Activated T-helper 1 cell treated with Interleukin-2 at 50 U/mL for 16 hours (primary cell): ENCODE measurements at regions not wholly inside any gene's neighbourhood (a gene's known extent, or its start where the extent isn't known, plus 50 kb on each side); places are given as distances from the start of the nearest gene placed in this dataset.
"Not testable (repeated sequence)": the region's sequence is repeated elsewhere in the genome, so short reads cannot be mapped to it uniquely, and the experiment has no call there.

ENCODE experiments used
- DNase-seq: peaks from one replicate; pipeline ENCODE4 v3.0.0-alpha.2; 2020; ENCODE audit warnings: low read depth

DNA sequence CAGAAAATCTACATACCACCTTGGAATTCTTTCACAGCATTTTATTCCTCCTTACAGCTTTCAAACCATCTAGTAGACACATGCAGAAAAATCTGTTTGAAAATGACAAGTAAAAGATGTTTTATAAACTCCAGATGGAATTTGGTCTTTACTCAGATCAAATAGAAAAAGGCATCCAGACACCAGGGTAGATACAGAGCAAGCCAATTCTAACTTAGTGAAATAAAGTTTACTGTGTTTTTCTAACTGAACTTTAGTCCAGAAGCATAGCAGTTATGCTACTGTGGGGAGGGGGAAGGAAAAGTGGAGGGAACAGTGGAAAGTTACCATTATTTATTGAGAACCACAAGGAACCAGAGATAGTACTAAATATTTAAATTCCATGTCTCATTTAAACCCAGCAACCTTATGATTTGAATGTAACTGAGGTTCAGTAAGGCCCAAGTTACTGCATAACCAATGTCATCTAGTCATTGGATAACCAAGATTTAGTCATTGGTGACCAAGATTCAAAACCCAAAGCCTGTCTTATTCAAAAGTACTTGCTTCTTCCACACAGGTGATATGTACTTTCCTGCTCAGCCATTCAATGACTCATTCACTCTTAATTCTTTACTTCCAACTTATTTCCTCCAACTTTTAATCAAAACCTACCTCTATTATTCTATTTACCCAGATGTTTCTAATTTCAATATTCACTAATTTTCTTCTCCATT lies 57.7 kb downstream of the RAD51AP2 start:
- no peak for DNase-seq

DNA sequence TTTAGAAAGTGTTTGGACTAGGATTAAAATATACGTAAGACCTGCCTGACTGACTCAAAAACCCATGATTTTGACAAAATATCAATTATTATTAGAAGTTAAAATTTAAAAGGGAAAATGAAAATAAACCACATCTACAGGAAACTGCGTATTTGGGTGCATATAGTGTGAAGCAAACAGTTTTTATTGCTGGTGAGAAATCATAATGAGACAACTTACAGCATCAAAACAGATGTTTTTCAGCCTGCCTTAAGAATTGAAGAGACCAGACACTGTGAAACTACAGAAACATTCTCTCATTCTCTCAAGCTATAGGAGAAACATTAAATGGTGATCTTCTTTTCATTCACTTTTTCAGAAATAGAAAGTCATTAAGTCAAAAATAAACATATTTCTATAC lies 62.9 kb downstream of the RAD51AP2 start:
- DNase-seq: no peak

DNA sequence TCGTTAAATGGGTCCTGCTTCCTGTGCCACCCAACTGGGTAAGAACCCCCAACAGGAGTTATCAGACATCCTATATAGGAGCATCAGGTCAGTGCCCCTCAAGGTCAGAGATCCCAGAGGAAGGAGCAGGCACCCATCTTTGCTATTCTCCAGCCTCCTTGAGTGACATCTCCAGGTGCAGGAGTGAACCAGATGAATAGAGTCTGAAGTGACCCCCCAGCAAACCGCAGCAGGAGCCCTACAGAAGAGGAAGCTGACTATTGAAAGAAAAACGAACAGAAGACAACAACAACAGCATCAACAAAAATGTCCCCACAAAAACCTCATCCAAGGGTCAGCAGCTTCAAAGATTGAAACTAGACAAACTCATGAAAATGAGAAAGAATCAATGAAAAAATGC lies 72.0 kb downstream of the RAD51AP2 start:
- DNase-seq: not testable (repeated sequence)

DNA sequence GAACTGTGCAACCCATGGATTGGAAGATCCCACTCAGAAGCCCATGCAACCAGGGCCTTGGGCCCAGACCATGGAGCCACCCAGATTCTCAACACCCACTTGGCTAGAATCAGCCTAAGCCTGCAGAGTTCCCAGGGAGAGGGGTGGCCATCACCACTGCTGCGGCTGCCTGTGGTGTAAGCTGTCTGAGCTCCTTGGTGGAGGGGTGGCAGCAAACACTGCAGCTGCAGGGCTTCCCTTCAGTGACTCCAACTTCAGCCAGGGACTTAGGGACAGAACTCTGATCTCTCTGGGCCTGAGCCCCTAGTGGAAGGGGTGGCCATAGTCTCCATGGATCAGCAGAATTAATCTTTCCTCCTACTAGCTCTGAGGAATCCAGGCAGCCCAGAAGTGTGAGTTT lies 72.5 kb downstream of the RAD51AP2 start:
- DNase-seq: no peak

DNA sequence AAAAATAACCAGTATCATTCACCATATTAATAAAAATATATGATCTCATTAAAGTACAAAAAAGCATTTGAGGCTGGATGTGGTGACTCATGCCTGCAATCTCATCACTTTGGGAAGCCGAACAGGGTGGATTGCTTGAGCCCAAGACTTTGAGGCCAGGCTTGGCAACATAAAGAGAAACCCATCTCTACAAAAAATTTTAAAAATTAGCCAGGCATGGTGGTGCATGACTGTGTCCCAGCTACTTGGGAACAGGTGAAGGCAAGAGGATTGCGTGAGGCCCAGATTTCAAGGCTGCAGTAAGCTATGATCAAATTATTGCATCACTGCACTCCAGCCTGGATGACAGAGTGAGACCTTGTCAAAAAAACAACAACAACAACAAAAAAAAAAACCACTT lies 75.9 kb downstream of the RAD51AP2 start:
- DNase-seq: no peak

DNA sequence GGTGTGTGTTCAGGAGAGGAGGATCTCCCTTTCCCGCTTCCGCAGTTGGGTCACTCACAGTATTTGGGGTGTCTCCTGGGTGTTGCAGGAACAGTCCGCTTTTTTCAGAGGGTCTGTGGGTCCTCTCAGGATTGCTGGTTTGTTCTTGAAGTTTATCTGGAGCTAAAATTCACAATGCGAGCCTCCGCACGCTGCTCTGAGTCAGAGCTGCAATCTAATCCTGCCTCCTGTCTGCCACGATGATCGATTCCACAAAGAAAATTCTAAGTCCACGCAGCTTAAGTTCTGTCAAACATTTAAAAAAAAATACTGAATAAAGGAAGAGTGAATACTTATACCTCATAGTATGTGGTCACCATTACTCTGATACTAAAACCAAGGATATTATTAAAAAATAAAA lies 76.5 kb downstream of the RAD51AP2 start:
- DNase-seq: no peak

DNA sequence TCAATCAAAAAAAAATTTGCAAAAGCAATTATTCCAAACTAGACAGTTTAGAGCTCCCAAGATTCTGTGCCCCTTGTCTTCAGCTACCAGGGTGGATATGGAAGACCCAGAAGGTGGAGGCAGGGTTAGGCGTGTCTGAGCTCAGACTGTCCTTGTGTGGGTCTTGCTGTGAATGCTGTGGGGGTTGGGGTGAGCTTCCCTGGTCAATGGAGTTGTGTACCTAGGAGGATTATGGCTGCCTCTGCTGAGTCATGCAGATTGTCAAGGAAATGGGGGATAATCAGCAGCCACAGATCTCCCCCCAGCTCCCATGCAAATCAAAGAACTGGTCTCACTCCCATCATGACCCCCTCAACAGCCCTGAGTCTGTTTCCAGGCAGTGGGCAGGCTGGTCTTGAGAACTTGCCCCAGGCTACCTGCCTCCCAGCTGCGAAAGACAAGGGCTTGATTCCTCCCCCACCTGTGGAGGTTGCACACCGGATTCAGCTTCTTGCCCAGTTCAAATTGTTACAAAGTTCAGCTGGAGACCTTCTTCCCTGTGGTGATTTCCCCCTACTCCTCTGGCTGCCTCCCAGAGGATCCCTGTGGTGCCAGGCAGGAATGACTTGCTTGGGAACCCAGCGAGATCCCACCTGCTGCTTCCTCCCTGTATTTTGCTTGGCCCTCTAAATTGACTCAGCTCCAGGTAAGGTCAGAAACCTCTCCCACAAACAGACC lies 77.0 kb downstream of the RAD51AP2 start:
- no peak for DNase-seq

DNA sequence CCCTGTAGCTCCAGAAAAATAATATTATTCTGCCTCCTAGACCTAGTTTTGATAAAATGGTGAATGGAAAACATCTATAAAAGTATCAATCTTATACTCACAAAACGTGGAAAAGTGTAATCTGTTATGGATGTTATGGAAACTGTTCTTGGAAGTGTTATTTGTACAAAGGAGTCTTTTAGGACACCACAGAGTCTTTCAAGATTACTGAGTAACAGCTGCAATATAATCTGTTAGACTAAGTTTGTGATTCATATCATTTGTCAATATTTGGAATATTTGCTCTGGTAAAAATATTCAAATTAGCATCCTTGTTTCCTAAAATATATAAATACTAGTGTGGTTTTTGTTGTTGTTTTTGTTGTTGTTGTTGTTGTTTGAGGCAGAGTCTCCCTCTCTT lies 87.9 kb downstream of the RAD51AP2 start:
- DNase-seq: no peak

DNA sequence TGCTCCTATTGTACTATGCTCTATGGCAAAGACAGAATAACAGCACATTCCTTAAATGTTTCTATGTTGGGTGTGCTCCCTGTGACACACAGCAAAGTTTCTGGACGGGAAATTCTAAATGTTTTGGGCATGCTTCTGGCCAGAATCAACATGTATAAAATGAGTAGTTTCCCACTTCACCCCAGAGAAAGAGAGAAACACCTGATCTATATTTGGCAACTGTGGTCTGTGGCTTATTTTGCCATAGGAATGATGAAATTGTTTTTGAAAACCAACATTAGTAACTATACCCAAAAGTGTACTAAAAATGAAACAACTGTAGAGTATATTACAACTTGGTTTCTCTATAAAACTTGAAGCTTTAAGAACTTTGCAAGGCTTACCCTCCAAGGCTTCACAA lies 89.1 kb downstream of the RAD51AP2 start:
- DNase-seq: no peak

DNA sequence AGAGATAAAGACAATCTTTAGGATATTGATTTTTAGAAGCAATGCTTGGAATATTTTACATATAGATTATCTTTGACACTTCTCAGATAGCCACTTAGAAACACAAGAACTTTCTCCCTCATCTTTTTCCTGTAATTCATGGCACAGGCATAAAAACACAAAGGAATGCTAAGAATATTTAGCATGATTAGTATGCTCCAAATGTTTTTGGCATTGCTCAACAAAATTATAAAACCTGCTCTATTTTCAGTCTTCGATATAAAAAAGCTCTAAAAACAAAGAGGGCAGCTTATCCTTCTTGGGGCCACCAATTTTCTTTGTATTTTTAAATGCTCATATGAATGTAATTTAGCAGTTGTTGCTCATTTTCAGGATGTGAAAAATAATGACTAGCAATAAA lies 90.8 kb downstream of the RAD51AP2 start:
- no peak for DNase-seq

DNA sequence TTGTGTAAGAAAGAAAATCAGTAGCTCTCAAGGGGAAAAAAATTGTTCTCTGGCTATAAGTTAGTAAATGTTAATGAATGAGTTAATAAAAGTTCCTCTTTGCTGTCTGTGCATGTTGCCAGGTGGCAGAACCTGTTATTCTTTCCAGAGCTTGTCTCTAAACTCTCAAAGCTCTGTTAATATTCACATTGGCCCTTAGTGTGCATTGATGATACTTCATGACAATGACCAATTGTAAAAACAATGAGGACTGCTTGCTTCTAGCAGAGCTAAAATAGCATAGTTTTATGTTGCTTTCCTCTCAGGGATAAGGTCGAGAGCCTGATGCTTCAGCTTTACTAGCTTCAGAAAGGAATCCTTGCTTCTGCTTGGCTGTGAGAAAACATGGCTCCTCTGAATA lies 91.5 kb downstream of the RAD51AP2 start:
- no peak for DNase-seq

DNA sequence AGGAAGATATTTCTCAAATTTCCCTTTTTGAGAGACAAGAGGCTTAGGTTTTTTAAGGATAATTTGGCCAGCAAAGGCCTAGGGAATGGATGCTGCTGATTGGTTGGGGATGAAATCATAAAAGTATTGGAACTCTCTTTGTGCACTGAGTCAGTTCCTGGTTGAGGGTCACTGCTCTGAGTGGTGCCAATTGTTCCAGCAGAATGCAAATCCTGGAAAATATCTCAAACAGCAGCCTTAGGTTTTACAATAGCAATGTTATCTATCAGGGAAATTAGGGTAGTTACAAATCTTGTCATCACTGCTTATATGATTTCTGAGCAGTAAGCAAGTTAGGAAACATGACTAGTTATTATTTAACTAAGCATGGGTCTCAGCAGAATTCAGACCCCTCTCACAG lies 96.2 kb downstream of the RAD51AP2 start:
- DNase-seq: no peak

DNA sequence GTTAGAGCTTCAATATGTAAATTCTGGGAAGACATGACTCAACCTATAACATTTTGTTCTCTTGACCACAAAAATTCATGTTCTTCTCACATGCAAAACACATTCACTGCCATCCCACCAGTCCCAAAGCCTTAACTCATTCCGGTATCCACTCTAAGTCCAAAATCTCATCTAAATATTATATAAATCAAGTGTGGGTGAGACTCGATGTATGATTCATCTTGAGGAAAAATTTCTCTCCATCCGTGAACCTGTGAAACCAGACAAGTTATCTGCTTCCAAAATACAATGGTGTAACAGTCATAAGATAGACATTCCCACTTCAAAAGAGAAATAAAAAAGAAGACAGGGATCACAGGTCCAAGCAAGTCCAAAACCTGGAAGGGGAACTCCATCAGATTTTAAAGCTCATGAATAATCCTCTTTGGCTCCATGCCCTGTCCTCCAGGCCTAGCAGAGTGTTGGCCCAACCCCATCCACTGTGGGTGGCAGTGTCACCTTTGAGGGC lies 101.3 kb downstream of the RAD51AP2 start:
- DNase-seq: no peak

DNA sequence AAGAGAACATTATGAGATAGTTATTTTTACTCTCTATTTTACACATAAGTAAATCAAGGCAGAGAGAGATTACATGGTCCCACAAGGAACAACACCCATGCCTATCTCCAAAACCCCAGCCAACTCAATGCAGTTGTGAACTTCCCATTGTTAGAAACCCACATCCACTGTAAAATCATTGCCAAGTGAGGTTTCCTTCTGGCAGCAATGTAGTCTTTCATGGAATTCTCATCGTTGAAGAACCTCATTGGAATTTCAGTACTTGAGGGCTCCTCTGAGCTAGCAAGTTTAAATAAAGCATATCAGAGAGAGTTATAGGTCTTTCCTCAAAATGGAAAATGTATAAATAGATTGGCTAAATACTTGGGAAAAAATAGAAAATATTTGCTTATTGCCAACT lies 105.2 kb downstream of the RAD51AP2 start:
- no peak for DNase-seq

DNA sequence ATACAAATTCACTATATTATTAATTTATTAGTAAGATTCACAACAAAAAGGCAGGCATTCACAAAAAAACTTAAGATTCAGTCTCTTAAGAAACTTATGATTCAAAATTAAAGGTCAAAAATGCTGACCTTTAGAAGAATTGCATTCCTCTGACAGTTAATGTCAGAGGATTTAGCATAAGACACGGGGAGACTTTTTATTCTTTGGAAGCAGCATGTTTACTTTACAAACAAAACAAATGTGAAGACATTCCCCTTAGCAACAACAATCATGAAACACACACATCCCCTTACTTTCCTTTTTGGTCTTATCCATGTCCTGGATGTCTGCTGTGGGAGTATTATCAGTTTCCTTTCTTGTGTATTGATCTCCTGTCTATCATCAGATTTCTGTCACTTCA lies 117.1 kb downstream of the RAD51AP2 start:
- no peak for DNase-seq

DNA sequence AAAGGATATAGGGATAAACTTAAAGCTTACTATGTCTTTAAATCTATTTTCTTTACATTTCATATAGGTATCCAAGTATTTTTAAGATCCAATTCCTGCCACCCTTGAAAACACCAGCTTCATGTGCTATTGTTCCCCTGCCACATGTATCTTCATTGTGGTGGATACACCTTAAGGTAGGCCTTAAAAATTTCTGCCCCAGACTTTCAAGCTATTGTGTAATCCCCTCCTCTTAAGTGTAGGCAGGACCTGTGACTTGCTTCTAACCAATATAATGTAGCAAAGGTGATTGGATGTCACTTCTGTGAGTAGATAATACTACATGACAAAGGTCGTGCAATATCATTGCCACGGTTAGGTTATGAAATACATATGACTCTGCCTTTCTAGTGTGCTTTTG lies 119.5 kb downstream of the RAD51AP2 start:
- DNase-seq: no peak

DNA sequence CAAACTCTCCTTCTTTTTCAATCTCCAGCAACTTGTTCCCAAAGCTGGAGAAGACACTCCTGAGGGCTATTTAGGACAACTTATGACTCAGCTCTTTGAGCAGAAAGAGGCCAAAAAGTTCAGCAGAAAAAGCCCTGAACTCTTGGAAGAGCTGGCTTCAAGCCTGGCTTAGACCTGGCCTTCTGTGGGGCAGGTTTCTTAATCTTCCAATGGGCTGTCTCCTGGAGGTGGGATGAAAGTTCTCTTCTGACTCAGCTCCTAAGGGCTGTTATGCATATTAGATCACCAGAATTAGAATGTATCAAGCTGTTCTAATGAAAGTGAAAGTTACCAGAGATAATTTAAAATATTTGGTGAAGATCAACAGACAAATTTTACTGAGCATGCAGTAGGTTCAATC lies 129.4 kb downstream of the RAD51AP2 start:
- DNase-seq: no peak

DNA sequence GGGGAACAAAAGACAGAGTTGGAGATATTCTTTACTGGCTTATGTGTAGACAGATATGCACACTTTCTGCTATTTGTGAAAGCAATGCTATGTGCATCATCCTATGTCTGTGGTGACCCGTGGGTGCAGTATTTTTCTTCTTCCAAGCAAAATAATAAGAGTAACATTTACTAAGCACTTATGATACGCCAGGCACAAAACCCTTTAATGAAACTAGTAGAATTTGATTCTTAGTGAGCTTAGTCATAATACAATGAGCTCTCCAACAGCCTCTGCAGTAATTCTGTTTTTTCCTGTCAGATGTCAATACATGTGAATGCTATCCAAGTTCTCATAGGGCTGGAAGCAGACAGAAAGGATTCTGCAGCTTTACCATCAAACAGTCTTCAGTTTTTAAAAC lies 130.6 kb downstream of the RAD51AP2 start:
- DNase-seq: no peak

DNA sequence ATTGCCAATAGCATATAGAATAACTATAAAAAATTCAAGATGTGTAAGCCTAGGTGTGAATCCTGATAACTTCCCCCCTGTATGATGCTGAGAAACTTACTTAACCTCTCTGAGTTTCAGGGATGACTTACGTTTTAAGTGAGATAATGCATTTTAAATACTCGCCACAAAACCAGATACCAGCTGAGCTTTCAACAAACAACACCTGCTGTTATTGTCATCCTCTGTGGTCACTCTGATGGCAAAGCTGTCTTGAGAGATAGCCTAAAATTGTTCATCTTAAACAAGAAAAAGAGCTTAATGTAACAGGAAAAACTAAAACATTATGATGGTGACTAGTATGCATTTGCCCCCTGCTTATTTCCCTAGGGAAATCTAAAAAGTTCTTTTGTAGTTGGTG lies 131.5 kb downstream of the RAD51AP2 start:
- DNase-seq: no peak

DNA sequence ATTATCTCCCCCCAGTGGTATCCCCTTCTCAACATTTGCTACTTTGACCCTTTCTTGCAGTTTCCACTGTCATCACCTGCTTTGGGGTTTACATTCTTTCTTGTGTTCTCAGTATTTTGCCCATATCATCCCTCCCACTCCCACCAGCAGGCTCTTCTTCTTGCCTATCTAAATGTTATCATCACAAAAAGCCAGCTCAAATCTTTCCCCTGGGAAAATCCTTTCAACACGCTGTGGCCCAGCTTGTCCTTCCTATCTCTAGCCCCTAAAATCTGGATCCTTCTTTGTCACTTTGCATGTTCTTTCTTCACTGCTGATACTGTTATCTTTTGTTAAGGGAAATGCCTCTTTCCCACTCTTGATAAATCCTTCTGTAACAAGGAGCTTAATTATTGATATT lies 138.2 kb downstream of the RAD51AP2 start:
- DNase-seq: no peak

DNA sequence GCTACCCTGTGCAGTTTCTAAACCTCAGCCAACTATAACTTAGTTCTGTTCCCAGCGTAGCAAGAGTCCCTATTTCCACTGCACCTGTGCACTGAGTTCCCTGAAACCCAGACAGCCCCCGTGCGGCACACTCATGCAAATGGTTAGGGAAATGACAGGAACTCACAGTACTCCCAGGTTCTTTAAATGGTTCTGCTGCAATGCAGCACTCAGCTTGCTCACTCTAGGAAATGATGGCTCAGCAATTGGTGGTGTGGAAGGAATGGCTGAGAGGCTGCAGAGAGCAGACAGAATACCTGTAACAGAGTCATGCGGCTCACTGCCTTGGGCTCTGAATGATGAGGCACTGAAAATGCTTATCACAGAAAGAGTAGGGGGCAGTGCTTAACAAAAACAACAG lies 143.0 kb downstream of the RAD51AP2 start:
- no peak for DNase-seq

DNA sequence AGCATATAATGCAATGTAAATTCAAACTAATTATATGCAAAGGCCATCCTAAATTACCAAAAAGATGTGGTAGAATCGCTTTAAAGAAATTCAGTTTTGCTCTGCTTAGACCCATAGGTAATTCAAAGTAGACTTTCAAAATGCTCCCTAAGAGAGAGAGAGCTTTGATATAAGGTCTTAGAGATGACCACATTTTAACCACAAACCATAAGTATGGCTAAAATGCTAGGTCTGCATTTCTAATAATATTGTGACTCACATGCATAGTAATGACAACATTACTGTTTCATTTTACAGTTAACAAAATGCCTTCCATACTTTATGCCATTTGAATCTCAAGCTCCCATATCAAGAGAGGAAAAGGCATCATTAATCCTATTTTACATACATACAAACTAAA lies 144.5 kb downstream of the RAD51AP2 start:
- no peak for DNase-seq

DNA sequence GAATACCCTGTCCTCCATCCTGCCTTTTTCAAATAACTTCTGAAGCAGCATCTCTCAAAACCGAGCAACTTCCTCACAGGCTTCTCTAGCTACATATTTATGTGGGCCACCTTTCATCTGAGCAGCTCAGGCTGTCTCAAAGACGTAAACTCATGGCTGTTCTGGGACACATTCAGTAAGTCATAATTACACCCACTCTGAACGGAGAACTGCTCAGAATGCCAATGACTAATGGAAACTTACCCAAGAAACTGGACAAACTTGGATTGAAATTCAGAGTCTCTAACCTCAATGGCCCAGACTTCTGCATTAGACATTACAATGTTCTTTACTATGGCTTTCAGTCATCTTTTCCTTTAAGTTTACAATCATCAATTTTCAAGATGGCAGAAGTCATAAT lies 145.2 kb downstream of the RAD51AP2 start:
- DNase-seq: no peak

DNA sequence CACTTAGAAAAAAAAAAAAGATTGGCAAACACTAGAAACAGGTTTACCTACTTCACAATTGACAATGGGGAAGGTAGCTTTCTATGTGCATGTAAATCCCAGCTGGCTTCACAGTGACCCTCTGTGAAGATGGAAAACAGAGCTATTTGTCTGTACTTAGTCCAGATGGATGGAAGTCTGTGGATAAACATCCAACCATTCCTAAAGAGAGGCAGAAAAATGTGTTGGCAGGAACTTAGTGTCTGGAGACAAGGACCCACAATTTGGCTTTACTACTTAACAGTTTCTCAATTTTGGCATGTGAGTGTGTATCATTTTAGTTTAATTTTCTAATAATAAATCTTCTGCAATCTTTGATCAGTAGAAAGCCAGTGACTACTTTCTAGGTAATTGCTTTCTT lies 154.4 kb downstream of the RAD51AP2 start:
- DNase-seq: no peak
